ENCODE measurements at regions not wholly inside any gene's neighbourhood (a gene's known extent, or its start where the extent isn't known, plus 50 kb on each side); places are given as distances from the start of the nearest gene placed in this dataset.

- TF ChIP-seq POLR2A (IDR thresholded peaks at IDR 0.05; ENCODE audit: low read depth, low read length) = no peak
- no peak for TF ChIP-seq TAF1 (IDR thresholded peaks at IDR 0.05; ENCODE audit: borderline replicate concordance, low read depth, low read length)
- no peak for TF ChIP-seq POLR2AphosphoS5 (IDR thresholded peaks at IDR 0.05; ENCODE audit: low read depth, low read length)
These were observed 178.4 kb upstream of the FRMD6 start for GRCh38 chr14:51473351-51473750.
